Motor neuron (in vitro differentiated cells): ENCODE measurements at regions not wholly inside any gene's neighbourhood (a gene's known extent, or its start where the extent isn't known, plus 50 kb on each side); places are given as distances from the start of the nearest gene placed in this dataset.

ENCODE experiments used
- ATAC-seq, 8 experiments: fragments of 200-7000 bp; cut with Tn5 transposase; replicated peaks in 6 of 8; 2 replicates each; pipeline ENCODE4 v1.8.0; 2021; ENCODE audit warnings: mild to moderate bottlenecking in 8 of 8, moderate library complexity in 8 of 8
- H3K27ac ChIP-seq, 2 donors: fragments of 250-450 bp; sonication (Bioruptor Pico); 2 replicates each; pipeline ENCODE4 v1.9.0; 2021; ENCODE audit warnings: antibody characterized with exemption in 2 of 2, mild to moderate bottlenecking in 2 of 2, moderate library complexity in 1 of 2
- H3K4me1 ChIP-seq, 2 donors: fragments of 250-450 bp; sonication (Bioruptor Pico); replicated peaks in 1 of 2; 2 replicates each; pipeline ENCODE4 v1.6.1; 2021; ENCODE audit warnings: antibody characterized with exemption in 2 of 2, mild to moderate bottlenecking in 2 of 2, moderate library complexity in 1 of 2
- H3K4me3 ChIP-seq, 5 donors: fragments of 250-450 bp; sonication (Bioruptor Pico); 2 replicates each; pipeline ENCODE4 v1.9.0; 2021; ENCODE audit warnings: antibody characterized with exemption in 5 of 5, mild to moderate bottlenecking in 5 of 5, moderate library complexity in 4 of 5
- WGBS, 10 experiments: fragments of 450-650 bp; shearing (Covaris generic); methylation state at CpG; one replicate each; pipeline ENCODE4 v1.0.0; 2022; 5-methylcytosine and 5-hydroxymethylcytosine counted together
- in situ Hi-C, 9 experiments: fragments of 400-800 bp; cut with MboI; loops; one replicate each; pipeline ENCODE4 v1.15.0; 2021; ENCODE audit warnings: low sequenced_read_pairs in 9 of 9, low pct_unique_long_range_greater_than_20kb in 2 of 9; ENCODE audit not compliant: unreplicated experiment in 9 of 9

DNA sequence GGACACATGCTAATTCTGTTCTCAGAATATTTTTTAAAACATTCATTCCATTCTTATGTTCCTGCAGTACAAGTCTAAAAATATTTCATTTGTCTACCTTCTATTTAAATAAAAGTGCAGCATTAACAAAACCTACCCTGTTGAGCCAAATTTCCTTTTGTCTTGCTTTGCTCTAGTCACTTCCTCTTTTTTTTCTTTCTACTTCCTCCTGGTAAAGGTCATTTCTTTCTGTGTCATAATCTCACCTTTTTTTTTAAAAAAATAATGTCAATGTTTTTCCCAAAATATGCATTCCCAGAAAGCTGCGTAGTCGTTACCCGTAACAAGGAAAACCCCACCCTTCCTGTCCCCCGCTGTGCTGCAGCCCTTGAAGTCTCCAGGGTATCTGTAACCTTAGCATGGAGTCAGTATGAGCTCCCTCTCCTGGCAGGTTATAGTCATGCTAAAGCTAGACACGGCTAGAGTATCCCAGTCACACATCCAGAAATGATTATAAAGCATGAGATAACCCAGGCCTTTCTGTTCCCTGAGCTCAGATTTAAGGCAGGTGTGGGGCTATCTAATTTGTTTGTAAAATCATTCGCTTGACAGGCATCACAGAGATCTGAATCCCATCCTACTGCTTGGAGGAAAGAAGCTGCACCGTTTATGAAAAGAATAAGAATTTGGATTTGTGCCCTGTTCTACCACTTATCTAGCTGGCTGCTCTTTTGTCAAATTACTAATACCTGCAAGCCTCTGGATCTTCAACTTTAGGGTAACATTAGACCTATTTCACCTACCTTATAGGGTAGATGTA is 51.1 kb upstream of the EED start:
- 4 to 62% (median 35%) methylated on average over 3 to 7 of the region's 7 CpGs; no CpG with 5 or more reads in 1 of the 10 experiments for WGBS, 10 experiments
- Histone ChIP-seq H3K27ac (no peak overlapping the region), H3K4me3 (no peak overlapping the region), H3K4me1 (peaks cover 0 to 12% of the 10 kb centered on the region in 2 donors)
- in situ Hi-C loops: no loop called here
- peak; percentile 67 to 100 (median 96) for ATAC-seq

DNA sequence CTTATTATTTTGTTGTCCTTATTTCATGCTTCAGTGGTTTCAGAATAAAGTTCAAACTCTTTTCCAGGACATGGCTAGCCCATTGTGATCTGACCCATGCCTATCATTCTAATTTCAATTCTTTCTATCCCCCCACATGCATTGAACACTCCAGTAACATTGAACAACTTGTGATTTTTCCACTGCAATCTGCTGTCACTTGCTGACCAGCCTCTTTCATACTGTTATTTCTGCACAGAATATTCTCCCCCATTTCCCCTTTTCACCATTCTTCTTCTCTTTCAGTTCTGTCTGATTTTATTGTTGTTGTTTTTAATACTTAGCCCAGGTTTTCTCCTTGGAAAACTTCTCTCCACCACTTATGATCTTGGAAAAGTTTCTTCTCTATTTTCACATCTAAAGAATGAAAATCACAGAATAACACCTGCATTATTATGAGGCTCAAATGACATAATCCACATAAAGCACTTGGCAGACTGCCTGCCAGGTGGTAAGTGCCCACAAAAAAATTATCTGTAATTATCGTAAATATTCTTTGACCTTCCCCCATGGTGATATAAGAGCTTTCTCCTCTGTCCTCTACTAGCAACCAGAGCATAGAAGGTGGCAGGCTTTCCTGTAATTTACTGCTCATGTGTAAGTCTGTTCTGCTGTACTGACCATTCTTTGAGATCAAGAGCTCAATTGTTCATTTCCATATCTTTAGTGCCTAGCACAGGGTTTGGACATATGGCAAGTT is 51.9 kb upstream of the EED start:
- no peak overlapping the region for H3K4me3 ChIP-seq
- WGBS, 10 experiments: 63 to 100% (median 88%) methylated on average over 1 of the region's 1 CpG; no CpG with 5 or more reads in 2 of the 10 experiments
- peak in 2 of 8 experiments; percentile 32 to 75 for ATAC-seq
- no peak overlapping the region for H3K27ac ChIP-seq
- in situ Hi-C loops: no loop called here
- peaks cover 0 to 12% of the 10 kb centered on the region in 2 donors for H3K4me1 ChIP-seq

DNA sequence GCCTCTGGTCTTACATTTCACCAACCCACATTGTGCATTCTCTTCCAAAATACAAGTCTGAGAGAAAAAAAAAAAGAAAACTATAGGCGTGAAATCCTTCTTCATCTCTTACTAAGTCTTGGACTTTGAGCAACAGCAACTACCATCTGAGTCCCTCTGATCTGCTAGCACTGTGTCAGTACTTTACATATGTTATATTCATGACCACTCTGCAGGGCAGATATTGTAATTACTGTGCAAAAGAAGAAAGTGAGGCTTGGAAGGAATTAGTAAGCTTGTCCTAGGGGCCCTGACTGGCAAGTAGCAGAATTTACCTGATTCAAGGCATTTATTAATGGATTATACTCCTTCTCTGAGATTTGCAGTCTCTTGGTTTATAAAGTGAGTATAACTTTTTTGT is 52.7 kb upstream of the EED start:
- in situ Hi-C loops: no loop called here
- H3K4me3 ChIP-seq: no peak overlapping the region
- peaks cover 0 to 12% of the 10 kb centered on the region in 2 donors for H3K4me1 ChIP-seq
- no peak overlapping the region for H3K27ac ChIP-seq
- peak in 2 of 8 experiments; percentile 25 to 26 for ATAC-seq
- WGBS, 10 experiments: 80 to 90% (median 85%) methylated on average over 1 of the region's 1 CpG; no CpG with 5 or more reads in 6 of the 10 experiments

DNA sequence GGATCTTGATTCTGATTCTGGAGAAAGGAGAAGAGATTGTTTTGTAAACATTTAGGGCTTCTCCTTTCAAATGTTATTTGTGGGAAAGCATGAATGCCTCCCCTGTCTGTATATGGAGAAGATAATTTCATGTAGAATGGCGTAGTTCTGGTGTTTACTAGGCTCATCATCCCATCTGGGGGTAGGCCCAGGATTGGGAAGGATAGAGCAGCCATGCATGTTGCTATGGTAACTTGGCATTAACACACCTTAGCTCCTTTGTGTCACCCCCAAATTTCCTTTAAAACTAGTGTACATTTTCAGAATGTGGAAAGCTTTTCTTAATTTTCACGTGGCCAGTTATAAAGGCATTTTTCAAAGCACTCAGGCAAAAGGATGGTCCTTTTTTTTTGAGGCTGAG is 57.5 kb upstream of the EED start:
- Histone ChIP-seq H3K27ac (no peak overlapping the region), H3K4me1 (no peaks in the 10 kb centered on the region), H3K4me3 (no peak overlapping the region)
- ATAC-seq: no peak
- in situ Hi-C loops: no loop called here
- WGBS, 10 experiments: 31 to 100% (median 63%) methylated on average over 1 to 2 of the region's 2 CpGs; no CpG with 5 or more reads in 3 of the 10 experiments

DNA sequence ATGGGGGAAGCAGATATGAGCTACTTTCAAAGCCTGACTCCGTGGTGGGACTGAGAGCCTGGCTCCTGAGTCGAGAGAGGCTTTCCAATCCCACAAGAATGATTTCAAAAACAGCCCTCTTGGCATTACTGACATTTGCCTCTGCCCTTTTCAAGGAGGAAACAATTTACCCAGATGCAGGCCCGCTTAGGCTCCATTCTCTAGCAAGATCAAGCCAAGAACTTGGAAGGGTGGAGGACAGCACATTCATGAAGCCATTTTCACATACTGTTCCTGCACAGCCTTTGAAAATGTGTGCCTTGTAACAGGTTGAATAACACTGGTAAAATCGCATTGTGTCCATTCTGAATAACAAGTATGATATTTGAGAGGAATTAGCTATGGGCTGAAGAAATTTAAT is 58.2 kb upstream of the EED start:
- ATAC-seq: no peak
- in situ Hi-C loops: no loop called here
- 0 to 92% (median 67%) methylated on average over 1 to 4 of the region's 4 CpGs; no CpG with 5 or more reads in 3 of the 10 experiments for WGBS, 10 experiments
- H3K27ac ChIP-seq: no peak overlapping the region
- no peak overlapping the region for H3K4me3 ChIP-seq
- H3K4me1 ChIP-seq: no peaks in the 10 kb centered on the region

DNA sequence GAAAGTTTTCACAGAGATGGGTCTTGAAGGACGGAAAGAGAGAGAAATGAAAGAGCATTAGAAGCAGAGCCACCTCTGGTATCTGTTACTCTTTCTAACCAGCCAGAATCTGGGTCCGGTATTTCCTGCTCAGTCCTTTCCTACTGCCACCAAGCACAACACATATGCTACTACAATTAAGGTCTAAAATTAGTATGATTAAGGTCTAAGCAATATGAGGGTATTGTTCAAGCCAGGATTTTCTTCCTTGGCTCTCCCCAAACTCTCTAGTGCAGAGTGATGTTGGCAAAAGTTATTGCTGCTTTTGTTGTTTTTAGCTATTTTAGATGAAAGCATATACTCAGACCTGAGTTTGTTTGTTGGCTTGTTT is 59.2 kb upstream of the EED start:
- Histone ChIP-seq H3K4me1 (no peaks in the 10 kb centered on the region), H3K4me3 (no peak overlapping the region), H3K27ac (no peak overlapping the region)
- ATAC-seq: no peak
- in situ Hi-C loops: no loop called here
- 64 to 92% (median 85%) methylated on average over 1 to 2 of the region's 2 CpGs; no CpG with 5 or more reads in 6 of the 10 experiments for WGBS, 10 experiments

DNA sequence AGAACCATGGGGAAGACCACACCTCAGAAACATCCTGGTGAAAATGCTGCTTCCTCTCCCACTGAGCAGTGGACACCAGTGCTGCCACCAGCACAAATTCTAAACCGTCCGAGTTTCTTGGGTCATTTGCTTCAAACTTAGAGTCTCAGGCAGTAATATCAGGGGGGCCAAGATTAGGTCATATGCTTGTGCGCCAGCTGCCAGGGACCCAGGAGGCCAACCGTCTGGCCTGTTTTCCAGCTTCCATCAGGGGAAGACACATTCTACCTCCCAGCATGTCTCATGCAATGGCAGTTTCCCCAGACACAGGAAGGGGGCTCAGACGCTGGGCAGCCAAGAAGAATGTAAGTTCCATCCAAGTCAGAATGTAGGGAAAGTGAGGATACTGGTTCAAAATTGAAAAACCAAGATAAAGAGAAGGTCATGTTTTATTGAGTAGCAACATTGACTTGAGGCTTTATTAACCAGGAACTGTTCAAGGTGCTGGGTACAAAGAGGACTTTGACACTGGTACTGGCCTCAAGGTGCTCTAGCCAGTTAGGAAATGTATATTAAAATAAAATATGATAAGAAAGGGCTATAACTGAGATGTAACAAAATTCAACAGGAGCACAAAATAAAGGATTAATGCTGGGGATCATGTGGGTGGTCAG is 59.7 kb upstream of the EED start:
- ATAC-seq: no peak
- H3K4me1 ChIP-seq: no peaks in the 10 kb centered on the region
- WGBS, 10 experiments: 67 to 100% (median 92%) methylated on average over 1 to 4 of the region's 5 CpGs; no CpG with 5 or more reads in 4 of the 10 experiments

DNA sequence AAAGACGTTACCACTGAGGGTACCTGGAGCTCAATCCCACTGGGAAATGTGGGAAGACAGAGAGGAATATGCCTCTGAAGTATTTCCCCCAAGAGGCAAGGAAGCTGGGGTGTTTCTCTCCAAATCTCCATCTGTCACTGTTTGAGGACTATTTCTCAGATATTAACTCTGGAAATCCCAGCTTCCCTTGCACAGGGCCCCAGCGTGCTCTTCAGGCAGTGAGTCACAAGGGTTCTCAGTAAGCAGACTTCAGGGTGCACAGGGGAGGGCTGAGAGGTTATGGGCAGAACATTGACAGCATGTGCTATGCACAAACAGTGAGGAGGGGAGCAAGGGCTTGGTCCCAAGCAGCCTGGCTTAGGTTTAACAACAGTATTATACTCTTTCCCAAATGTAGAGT is 60.9 kb upstream of the EED start:
- ATAC-seq: peak in 5 of 8 experiments; percentile 38 to 95 (median 58)
- in situ Hi-C loops: no loop called here
- H3K27ac ChIP-seq: no peak overlapping the region
- no peaks in the 10 kb centered on the region for H3K4me1 ChIP-seq
- 33 to 100% (median 57%) methylated on average over 1 to 2 of the region's 2 CpGs; no CpG with 5 or more reads in 3 of the 10 experiments for WGBS, 10 experiments
- no peak overlapping the region for H3K4me3 ChIP-seq

More for the DNA sequence above, 59.7 kb upstream of the EED start:
- no peak overlapping the region for H3K4me3 ChIP-seq
- in situ Hi-C loops: no loop called here
- H3K27ac ChIP-seq: no peak overlapping the region

DNA sequence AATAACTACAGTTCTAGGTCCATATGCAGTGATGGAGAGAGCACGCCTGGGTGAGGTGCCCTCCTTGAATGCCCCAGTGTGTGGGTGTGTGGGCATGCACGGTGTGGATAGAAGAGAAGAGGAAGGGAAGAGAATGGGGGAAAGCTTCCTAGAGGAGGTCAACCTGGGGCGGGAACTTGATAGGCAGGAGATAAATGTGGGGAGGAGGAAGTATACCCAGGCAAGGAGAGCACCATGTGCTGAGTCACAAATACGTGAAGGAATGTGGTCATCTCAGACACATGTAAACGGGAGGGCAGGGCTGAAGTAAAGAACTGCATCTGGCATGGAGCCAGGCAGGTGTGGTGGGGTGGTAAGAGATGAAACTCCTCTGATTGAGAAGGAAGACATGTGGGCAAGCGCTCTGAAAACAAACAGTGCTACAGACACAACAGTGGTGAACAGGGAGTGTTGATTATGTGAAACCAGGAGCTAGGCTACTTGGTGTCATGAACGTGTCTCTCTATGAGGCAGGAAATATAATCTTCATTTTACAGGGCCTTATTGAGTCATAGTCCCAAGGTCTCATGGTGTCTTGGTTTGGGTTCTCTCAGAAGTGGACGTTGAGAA is 61.5 kb upstream of the EED start:
- Histone ChIP-seq H3K4me3 (no peak overlapping the region), H3K4me1 (no peaks in the 10 kb centered on the region), H3K27ac (no peak overlapping the region)
- in situ Hi-C loops: no loop called here
- 46 to 87% (median 78%) methylated on average over 2 to 8 of the region's 8 CpGs; no CpG with 5 or more reads in 2 of the 10 experiments for WGBS, 10 experiments
- ATAC-seq: peak in 2 of 8 experiments; percentile 49 to 85

DNA sequence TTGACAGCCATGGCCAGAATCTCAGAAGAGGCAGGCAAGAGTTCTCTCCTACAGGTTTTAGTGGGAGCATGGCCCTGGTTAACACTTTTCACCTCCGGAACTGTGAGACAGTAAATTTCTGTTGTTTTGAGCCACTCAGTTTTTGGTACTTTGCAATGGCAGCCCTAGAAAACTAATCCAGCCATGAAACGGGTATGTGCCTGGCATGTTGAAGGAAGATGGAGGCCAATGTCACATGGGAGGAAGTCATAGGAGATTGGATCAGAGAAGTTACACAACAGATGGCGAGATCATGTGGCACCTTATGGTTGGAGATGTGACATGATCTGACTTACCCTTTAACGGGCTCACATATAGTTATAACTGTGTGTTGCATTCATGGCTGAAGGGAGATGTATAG is 63.2 kb upstream of the EED start:
- no peak for ATAC-seq
- no peak overlapping the region for H3K4me3 ChIP-seq
- no peaks in the 10 kb centered on the region for H3K4me1 ChIP-seq
- in situ Hi-C loops: no loop called here
- H3K27ac ChIP-seq: no peak overlapping the region
- WGBS, 10 experiments: 77 to 100% (median 86%) methylated on average over 1 to 4 of the region's 4 CpGs; no CpG with 5 or more reads in 1 of the 10 experiments

DNA sequence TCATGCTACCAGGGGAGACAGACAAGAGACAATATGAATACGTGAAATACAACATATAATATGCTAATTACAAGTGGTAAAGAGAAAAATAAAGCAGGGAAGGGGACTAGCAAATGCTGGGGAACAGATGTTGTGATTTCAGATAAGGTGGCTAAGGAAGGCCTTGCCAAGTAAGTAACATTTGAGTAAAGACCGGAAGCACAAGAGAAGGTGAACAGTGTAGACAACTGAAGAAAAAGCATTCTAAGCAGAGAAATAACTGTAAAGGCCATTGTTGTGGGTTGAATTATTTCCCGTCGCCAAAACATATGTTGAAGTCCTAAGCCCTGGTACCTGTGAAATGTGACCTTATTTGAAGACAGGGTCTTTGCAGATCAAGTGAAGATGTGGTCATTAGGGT is 63.7 kb upstream of the EED start:
- WGBS, 10 experiments: 72 to 94% (median 90%) methylated on average over 2 to 4 of the region's 4 CpGs
- Histone ChIP-seq H3K27ac (no peak overlapping the region), H3K4me1 (no peaks in the 10 kb centered on the region), H3K4me3 (no peak overlapping the region)
- ATAC-seq: no peak
- in situ Hi-C loops: no loop called here

DNA sequence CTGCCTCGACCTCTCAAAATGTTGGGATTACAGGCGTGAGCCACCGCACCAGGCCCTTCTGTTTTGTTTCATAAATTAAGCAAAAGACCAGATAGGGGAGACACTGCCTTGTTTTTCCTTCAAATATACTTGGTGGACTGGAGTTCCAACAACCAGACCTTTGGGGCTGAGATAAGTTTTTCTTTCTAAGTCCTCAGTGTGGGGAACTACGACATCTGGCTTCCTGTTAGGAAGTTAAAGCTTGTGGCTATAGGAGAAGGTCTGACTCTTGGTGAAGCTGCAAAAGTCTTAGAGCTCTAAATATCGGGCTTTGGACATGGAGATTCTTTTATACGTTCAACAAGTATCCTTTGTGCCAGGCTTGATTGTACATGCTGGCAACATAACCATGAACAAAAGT is 64.1 kb upstream of the EED start:
- 33 to 100% (median 83%) methylated on average over 1 to 6 of the region's 6 CpGs; no CpG with 5 or more reads in 1 of the 10 experiments for WGBS, 10 experiments
- no peaks in the 10 kb centered on the region for H3K4me1 ChIP-seq
- no peak for ATAC-seq
- H3K4me3 ChIP-seq: no peak overlapping the region
- no peak overlapping the region for H3K27ac ChIP-seq
- in situ Hi-C loops: no loop called here

DNA sequence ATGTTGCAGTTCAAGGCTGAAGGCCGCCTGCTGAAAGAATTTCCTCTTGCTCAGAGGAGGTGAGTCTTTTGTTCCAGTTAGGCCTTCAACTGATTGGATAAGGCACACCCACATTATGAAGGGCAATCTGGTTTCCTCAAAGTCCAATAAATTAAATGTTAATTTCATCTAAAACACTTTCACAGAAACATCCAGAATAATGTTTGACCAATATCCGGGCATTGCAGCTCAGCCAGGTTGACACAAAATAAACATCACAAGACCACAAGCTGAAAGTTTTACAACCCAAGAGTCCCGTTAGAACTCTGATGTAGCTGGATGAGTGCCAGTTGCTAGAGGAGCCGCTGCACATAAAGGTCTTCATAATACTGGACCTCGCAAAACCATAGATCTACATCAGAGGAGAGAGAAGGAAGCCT is 64.9 kb upstream of the EED start:
- Histone ChIP-seq H3K4me1 (no peaks in the 10 kb centered on the region), H3K27ac (no peak overlapping the region), H3K4me3 (no peak overlapping the region)
- in situ Hi-C loops: no loop called here
- no peak for ATAC-seq
- WGBS, 10 experiments: 36 to 100% (median 84%) methylated on average over 1 to 5 of the region's 5 CpGs
